HepG2 (cell line): ENCODE measurements at regions not wholly inside any gene's neighbourhood (a gene's known extent, or its start where the extent isn't known, plus 50 kb on each side); places are given as distances from the start of the nearest gene placed in this dataset.

Source experiments
- CEBPB ChIP-seq: IDR thresholded peaks from 2 replicates; pipeline ENCODE4 v1.6.1; 2011; ENCODE audit warnings: low read depth, low read length, improper control_type of control experiment, borderline replicate concordance
- EZH2 ChIP-seq: conservative IDR thresholded peaks from 2 replicates; pipeline ENCODE4 v1.6.1; 2012; ENCODE audit warnings: mild to moderate bottlenecking, low read depth, low read length, moderate library complexity
- JUN ChIP-seq: sonication (generic); formaldehyde crosslinking; IDR thresholded peaks from 2 replicates; pipeline ENCODE4 v1.4.0; 2020; ENCODE audit warnings: mild to moderate bottlenecking, missing genetic modification reagents
- POLR2AphosphoS5 ChIP-seq: IDR thresholded peaks from 2 replicates; pipeline ENCODE4 v1.6.1; 2012; ENCODE audit warnings: low read depth, low read length
- TBP ChIP-seq: sonication (generic); formaldehyde crosslinking; IDR thresholded peaks from 2 replicates; pipeline ENCODE4 v1.5.0; 2020; ENCODE audit warnings: missing genetic modification reagents
- ZNF530 ChIP-seq: sonication (generic); formaldehyde crosslinking; IDR thresholded peaks from 2 replicates; pipeline ENCODE4 v1.5.0; 2020; ENCODE audit warnings: low read depth, mild to moderate bottlenecking, missing genetic modification reagents
- TF ChIP-seq, protein P1 (sequence below): sonication (generic); formaldehyde crosslinking; IDR thresholded peaks from 2 replicates; pipeline ENCODE4 v1.4.0; 2020; ENCODE audit warnings: missing genetic modification reagents

DNA sequence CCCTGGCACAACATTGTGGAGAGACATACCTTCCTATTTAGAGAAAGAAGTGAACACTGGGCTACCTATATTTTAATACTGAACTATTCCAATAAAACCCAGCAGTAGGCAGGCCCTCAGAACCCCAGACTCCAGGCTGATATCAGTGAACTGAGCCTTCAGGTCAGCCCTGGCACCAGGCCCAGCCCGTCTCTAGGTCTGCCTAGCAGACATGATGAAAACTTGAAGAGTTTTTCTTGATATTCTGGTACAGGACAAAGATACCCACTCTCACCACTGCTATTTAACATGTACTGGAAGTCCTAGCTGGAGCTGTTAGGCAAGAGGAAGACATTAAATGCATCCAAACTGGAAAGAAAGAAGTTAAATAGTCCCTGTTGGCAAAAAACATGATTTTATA is 396.6 kb upstream of the SPRY2 start:
- TF ChIP-seq, protein P1, sequence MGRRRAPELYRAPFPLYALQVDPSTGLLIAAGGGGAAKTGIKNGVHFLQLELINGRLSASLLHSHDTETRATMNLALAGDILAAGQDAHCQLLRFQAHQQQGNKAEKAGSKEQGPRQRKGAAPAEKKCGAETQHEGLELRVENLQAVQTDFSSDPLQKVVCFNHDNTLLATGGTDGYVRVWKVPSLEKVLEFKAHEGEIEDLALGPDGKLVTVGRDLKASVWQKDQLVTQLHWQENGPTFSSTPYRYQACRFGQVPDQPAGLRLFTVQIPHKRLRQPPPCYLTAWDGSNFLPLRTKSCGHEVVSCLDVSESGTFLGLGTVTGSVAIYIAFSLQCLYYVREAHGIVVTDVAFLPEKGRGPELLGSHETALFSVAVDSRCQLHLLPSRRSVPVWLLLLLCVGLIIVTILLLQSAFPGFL = no peak
- TF ChIP-seq CEBPB = no peak
- no peak for TF ChIP-seq JUN (CRISPR knock-in tag)
- no peak for TF ChIP-seq ZNF530 (CRISPR knock-in tag)
- no peak for TF ChIP-seq TBP (CRISPR knock-in tag)
- TF ChIP-seq POLR2AphosphoS5 = no peak
- no peak for TF ChIP-seq EZH2
